HFFc6 (cell line): ENCODE measurements at regions not wholly inside any gene's neighbourhood (a gene's known extent, or its start where the extent isn't known, plus 50 kb on each side); places are given as distances from the start of the nearest gene placed in this dataset.
"Not testable (repeated sequence)": the region's sequence is repeated elsewhere in the genome, so short reads cannot be mapped to it uniquely, and the experiment has no call there.

Experiments used
- DNase-seq: peaks from one replicate; pipeline ENCODE4 v3.0.0-alpha.2; 2018
- H3K27ac Mint-ChIP-seq: 2 replicates; pipeline ENCODE4 v1.8.0; 2020; ENCODE audit warnings: mild to moderate bottlenecking, mixed read lengths
- H3K27me3 Mint-ChIP-seq: 2 replicates; pipeline ENCODE4 v1.8.0; 2021; ENCODE audit warnings: mild to moderate bottlenecking, moderate library complexity, mixed read lengths; ENCODE audit not compliant: insufficient read depth
- H3K36me3 Mint-ChIP-seq: 2 replicates; pipeline ENCODE4 v1.8.0; 2021; ENCODE audit warnings: low read depth, mixed read lengths
- H3K4me1 Mint-ChIP-seq: 2 replicates; pipeline ENCODE4 v1.8.0; 2020; ENCODE audit warnings: low read depth, mixed read lengths
- H3K4me3 Mint-ChIP-seq: 2 replicates; pipeline ENCODE4 v1.8.0; 2020; ENCODE audit warnings: mild to moderate bottlenecking, moderate library complexity, mixed read lengths
- H3K9me3 Mint-ChIP-seq: 2 replicates; pipeline ENCODE4 v1.8.0; 2020; ENCODE audit warnings: mild to moderate bottlenecking, mixed read lengths
- CTCF ChIP-seq: fragments of 200-600 bp; sonication (generic); IDR thresholded peaks from 2 replicates; pipeline ENCODE4 v1.5.0; 2021; ENCODE audit warnings: antibody characterized with exemption, mild to moderate bottlenecking

DNA sequence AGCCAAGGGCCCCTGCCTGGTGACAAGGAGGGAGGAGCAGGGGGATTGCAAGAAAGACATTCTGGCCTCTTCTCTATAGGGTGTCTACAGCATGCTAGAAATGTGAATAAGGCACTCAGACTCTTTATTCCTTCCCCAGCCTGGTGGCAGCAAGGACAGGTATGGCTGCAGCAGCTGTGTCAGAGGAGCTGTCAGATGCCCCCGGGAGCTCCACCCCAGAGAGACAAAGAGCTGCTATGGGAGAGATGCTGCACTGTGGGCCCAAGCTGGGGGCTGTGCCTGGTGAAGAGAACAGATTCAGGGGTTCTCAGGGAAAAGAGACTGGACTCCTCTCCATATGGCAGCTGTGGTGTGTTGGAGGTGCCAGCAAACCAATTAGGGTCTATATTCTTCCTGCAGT lies 1063.3 kb downstream of the OLFM4 start:
- Mint-ChIP-seq H3K27me3 (no peaks in the 10 kb centered on the region), H3K36me3 (peaks cover 6% of the 10 kb centered on the region; the same call in 1 of the 2 replicates)

DNA sequence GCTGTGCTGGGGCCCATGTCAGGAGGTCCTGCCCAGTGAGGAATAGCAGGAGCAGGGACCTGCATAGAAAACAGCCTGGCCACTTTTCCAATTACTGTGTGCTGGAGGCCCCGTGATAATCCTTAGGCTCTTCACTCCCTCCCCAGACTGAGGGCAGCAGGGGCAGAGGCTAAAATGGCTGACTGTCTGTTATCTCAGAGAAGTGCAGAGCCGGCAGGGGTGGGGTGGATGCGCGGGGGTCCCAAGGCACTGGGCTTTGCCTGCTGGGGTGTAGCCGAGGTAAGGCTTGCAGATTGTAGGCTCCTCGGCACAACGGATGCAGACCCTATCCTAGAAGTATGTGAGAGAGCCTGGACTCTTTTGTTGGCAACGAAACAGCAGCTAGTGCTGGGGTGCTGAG lies 1064.1 kb downstream of the OLFM4 start:
- Mint-ChIP-seq H3K27ac (no peak overlapping the region), H3K4me1 (no peaks in the 10 kb centered on the region), H3K9me3 (peaks cover 65% of the 10 kb centered on the region), H3K27me3 (no peaks in the 10 kb centered on the region), H3K36me3 (peaks cover 6% of the 10 kb centered on the region; the same call in 1 of the 2 replicates), H3K4me3 (no peak overlapping the region)
- no peak for TF ChIP-seq CTCF
- no peak for DNase-seq

More for the DNA sequence above, 1063.3 kb downstream of the OLFM4 start:
- H3K27ac Mint-ChIP-seq, result no peak overlapping the region
- H3K4me1 Mint-ChIP-seq, result no peaks in the 10 kb centered on the region
- DNase-seq, result no peak
- TF ChIP-seq CTCF, result no peak
- H3K9me3 Mint-ChIP-seq, result peaks cover 69% of the 10 kb centered on the region
- no peak overlapping the region for H3K4me3 Mint-ChIP-seq

GRCh38 chr13:54110597-54110996 lies 1082.0 kb downstream of the OLFM4 start:
- Mint-ChIP-seq H3K27ac (no peak overlapping the region), H3K36me3 (no peaks in the 10 kb centered on the region), H3K9me3 (peaks cover 29% of the 10 kb centered on the region), H3K4me1 (no peaks in the 10 kb centered on the region), H3K4me3 (no peak overlapping the region), H3K27me3 (no peaks in the 10 kb centered on the region)
- TF ChIP-seq CTCF, result no peak
- DNase-seq, result no peak

GRCh38 chr13:54124700-54125099 lies 1096.1 kb downstream of the OLFM4 start:
- Mint-ChIP-seq H3K27ac (no peak overlapping the region), H3K27me3 (peaks cover 1% of the 10 kb centered on the region), H3K36me3 (peaks cover 15% of the 10 kb centered on the region), H3K4me1 (no peaks in the 10 kb centered on the region), H3K4me3 (no peak overlapping the region), H3K9me3 (peaks cover 39% of the 10 kb centered on the region)
- no peak for TF ChIP-seq CTCF
- DNase-seq, result no peak

DNA sequence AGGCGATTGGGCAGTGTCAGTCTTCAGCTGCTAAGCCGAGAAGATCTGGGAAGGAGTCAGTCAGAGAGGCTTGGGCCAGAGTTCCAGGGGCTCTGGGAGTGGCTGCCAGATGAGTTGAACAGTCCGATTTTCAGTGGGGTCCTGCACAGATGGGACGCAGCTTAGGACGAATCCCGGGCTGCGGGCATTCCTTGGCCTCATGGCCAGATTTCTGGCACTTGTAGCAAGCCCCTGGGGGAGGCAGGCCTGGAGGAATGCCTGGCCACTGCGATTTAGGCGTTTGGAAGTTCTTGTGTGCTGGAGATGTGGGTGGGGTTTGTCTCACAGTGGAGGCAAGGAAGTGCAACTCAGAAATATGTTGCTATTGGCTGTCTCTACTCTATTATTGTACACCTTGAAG lies 1102.3 kb downstream of the OLFM4 start:
- Mint-ChIP-seq H3K36me3 (peaks cover 20% of the 10 kb centered on the region), H3K9me3 (peaks cover 80% of the 10 kb centered on the region)
- not testable (repeated sequence) for H3K4me3 Mint-ChIP-seq, H3K4me1 Mint-ChIP-seq, H3K27ac Mint-ChIP-seq, DNase-seq, H3K27me3 Mint-ChIP-seq

GRCh38 chr13:54131433-54131832 lies 1102.8 kb downstream of the OLFM4 start:
- peaks cover 20% of the 10 kb centered on the region for H3K36me3 Mint-ChIP-seq
- peaks cover 75% of the 10 kb centered on the region for H3K9me3 Mint-ChIP-seq
- not testable (repeated sequence) for H3K4me1 Mint-ChIP-seq, DNase-seq, H3K27me3 Mint-ChIP-seq, H3K4me3 Mint-ChIP-seq, H3K27ac Mint-ChIP-seq

DNA sequence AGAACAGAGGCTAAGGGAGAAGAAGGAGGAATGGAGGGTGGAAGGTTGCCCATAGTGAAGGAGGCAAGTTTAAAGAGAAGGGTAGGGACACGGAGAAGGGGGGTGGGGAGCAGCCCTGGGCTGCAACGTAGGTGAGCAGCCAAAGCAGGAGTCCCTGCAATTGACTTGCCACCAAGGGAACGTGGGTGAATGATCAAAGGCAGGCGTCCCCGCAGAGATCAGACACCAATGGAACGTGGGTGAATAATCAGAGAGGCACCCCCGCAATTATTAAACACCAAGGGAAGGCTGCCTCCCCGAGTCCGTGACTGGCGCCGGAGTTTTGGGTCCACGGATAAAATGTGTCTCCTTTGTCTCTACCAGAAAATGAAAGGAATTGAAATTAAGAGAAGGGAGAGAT lies 1103.5 kb downstream of the OLFM4 start:
- not testable (repeated sequence) for DNase-seq, H3K4me3 Mint-ChIP-seq, H3K4me1 Mint-ChIP-seq, H3K27ac Mint-ChIP-seq, H3K27me3 Mint-ChIP-seq
- peaks cover 20% of the 10 kb centered on the region for H3K36me3 Mint-ChIP-seq
- H3K9me3 Mint-ChIP-seq, result peaks cover 76% of the 10 kb centered on the region

DNA sequence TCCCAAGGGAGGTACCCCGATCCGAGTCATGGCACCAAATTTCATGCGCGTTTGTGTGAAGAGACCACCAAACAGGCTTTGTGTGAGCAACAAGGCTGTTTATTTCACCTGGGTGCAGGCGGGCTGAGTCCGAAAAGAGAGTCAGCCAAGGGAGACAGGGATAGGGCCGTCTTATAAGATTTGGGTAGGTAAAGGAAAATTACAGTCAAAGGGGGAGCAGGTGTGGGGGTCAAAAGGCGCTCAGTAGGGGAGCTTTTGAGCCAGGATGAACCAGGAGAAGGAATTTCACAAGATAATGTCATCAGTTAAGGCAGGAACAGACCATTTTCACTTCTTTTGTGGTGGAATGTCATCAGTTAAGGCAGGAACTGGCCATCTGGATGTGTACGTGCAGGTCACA lies 1104.1 kb downstream of the OLFM4 start:
- not testable (repeated sequence) for H3K27me3 Mint-ChIP-seq, H3K4me1 Mint-ChIP-seq, DNase-seq, H3K4me3 Mint-ChIP-seq, H3K27ac Mint-ChIP-seq
- peaks cover 73% of the 10 kb centered on the region for H3K9me3 Mint-ChIP-seq
- H3K36me3 Mint-ChIP-seq, result peaks cover 20% of the 10 kb centered on the region
